ENCODE measurements at regions not wholly inside any gene's neighbourhood (a gene's known extent, or its start where the extent isn't known, plus 50 kb on each side); places are given as distances from the start of the nearest gene placed in this dataset.

DNA sequence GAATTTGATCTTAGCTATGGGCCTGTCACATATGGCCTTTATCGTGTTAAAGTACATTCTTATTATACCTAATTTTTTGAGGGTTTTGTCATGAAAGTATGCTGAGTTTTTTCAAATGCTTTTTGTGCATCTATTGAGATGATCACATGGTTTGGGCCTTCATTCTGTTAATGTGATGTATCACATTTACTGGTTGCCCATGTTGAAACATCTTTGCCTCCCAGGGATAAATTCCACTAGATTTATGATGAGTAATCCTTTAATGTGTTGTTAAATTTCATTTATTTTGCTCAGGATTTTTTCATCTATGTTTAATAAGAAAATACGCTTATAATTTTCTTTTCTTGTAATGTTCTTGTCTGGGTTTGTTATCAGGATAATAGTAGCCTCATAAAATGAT lies 442.0 kb downstream of the MDFIC start:
- TF ChIP-seq EP300 (IDR thresholded peaks at IDR 0.05) (no peak), POLR2A (IDR thresholded peaks at IDR 0.05; ENCODE audit: low read depth) (no peak), POLR2AphosphoS5 (IDR thresholded peaks at IDR 0.05) (no peak)
- TF ChIP-seq, protein P1, sequence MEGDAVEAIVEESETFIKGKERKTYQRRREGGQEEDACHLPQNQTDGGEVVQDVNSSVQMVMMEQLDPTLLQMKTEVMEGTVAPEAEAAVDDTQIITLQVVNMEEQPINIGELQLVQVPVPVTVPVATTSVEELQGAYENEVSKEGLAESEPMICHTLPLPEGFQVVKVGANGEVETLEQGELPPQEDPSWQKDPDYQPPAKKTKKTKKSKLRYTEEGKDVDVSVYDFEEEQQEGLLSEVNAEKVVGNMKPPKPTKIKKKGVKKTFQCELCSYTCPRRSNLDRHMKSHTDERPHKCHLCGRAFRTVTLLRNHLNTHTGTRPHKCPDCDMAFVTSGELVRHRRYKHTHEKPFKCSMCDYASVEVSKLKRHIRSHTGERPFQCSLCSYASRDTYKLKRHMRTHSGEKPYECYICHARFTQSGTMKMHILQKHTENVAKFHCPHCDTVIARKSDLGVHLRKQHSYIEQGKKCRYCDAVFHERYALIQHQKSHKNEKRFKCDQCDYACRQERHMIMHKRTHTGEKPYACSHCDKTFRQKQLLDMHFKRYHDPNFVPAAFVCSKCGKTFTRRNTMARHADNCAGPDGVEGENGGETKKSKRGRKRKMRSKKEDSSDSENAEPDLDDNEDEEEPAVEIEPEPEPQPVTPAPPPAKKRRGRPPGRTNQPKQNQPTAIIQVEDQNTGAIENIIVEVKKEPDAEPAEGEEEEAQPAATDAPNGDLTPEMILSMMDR (IDR thresholded peaks at IDR 0.05), result no peak
- WGBS, result 91% methylated on average over 2 of the region's 2 CpGs
- H3K27ac ChIP-seq (replicated peaks in 1 of 4), result no peak overlapping the region

DNA sequence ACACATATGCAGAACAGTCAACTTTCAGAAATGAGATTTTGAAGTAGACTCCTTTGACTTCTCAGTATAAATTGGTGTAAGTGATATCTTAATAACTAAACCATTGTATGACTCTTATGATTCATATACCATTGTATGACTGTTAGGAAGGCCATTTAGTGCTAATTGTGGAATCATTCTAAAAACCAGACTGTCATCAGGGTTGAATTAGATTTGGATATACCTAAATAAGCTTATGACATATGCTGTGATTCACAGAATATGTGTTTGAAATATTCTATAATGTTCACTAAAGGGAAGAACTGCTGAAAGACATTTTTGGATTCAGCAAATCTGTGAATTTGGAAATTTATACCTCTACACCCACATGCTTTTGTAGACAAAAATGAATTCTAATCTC lies 438.1 kb downstream of the MDFIC start:
- TF ChIP-seq EP300 (IDR thresholded peaks at IDR 0.05) (no peak), POLR2AphosphoS5 (IDR thresholded peaks at IDR 0.05) (no peak), POLR2A (IDR thresholded peaks at IDR 0.05; ENCODE audit: low read depth) (no peak)
- TF ChIP-seq, protein P1 (IDR thresholded peaks at IDR 0.05), result no peak

More for the DNA sequence above, 442.0 kb downstream of the MDFIC start:
- Histone ChIP-seq H3K9me3 (no peaks in the 10 kb centered on the region), H3K4me3 (no peak overlapping the region), H3K27me3 (no peaks in the 10 kb centered on the region), H3K36me3 (no peaks in the 10 kb centered on the region), H3K4me1 (no peaks in the 10 kb centered on the region)
- intact Hi-C loops (cut with DNase I), result no loop called here
- DNase-seq (ENCODE audit: extremely low spot score), result no peak

DNA sequence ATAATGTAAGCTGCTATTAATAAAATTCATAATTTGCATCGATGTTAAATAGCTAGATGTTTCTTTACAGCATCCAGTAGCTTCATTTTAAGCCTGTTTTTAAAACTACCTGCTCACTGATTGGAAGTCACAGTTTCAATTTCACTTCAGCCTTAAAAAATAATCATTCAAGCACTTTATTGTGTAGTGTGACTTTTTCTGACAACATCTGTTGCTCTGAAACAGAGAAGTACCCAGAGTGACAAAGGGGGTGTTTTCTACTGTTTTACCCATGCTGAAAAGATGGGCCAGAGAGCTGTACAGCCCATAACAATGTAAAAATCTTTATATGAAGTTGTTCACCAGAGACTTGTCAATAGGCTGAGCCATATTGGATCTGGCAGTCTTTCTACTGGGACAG lies 437.2 kb downstream of the MDFIC start:
- TF ChIP-seq POLR2AphosphoS5 (IDR thresholded peaks at IDR 0.05) (no peak), POLR2A (IDR thresholded peaks at IDR 0.05; ENCODE audit: low read depth) (no peak), EP300 (IDR thresholded peaks at IDR 0.05) (no peak)
- TF ChIP-seq, protein P1 (IDR thresholded peaks at IDR 0.05), result no peak
- H3K27ac ChIP-seq (replicated peaks in 1 of 4), result no peak overlapping the region
- no peaks in the 10 kb centered on the region for H3K4me1 ChIP-seq
- WGBS, result 83% methylated on average over 1 of the region's 1 CpG
- H3K27me3 ChIP-seq, result no peaks in the 10 kb centered on the region
- no peaks in the 10 kb centered on the region for H3K36me3 ChIP-seq
- no peaks in the 10 kb centered on the region for H3K9me3 ChIP-seq
- DNase-seq (ENCODE audit: extremely low spot score), result no peak
- H3K4me3 ChIP-seq, result no peak overlapping the region
- intact Hi-C loops (cut with DNase I), result loop anchor here (10.0 kb wide), 1 partner anchor 316 kb away; no protein-coding TSS in a partner anchor

More for the DNA sequence above, 438.1 kb downstream of the MDFIC start:
- Histone ChIP-seq H3K9me3 (no peaks in the 10 kb centered on the region), H3K36me3 (no peaks in the 10 kb centered on the region), H3K27ac (replicated peaks in 1 of 4) (no peak overlapping the region), H3K4me1 (no peaks in the 10 kb centered on the region), H3K4me3 (no peak overlapping the region), H3K27me3 (no peaks in the 10 kb centered on the region)
- intact Hi-C loops (cut with DNase I), result loop anchor here (10.0 kb wide), 1 partner anchor 315 kb away; no protein-coding TSS in a partner anchor
- no peak for DNase-seq (ENCODE audit: extremely low spot score)

DNA sequence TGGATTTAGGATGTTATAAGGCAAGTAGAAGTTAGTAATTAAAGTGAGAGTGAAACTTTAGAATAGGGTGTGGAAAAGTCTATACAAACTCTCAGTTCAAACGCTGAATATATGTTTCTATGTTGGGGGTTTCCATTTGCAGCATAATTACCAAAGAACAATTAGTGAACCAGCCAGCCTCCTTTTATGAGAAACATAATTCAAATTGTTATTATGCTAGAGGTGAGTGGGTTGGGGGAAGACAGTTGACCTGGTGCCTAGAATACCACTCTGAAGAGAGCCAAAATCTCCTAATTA lies 435.8 kb downstream of the MDFIC start:
- TF ChIP-seq POLR2A (IDR thresholded peaks at IDR 0.05; ENCODE audit: low read depth), result no peak
- no peak for TF ChIP-seq EP300 (IDR thresholded peaks at IDR 0.05)
- no peak for TF ChIP-seq POLR2AphosphoS5 (IDR thresholded peaks at IDR 0.05)
- no peak overlapping the region for H3K4me3 ChIP-seq
- WGBS, result 52% methylated on average over 1 of the region's 1 CpG
- no peaks in the 10 kb centered on the region for H3K27me3 ChIP-seq
- H3K9me3 ChIP-seq, result no peaks in the 10 kb centered on the region
- H3K4me1 ChIP-seq, result no peaks in the 10 kb centered on the region
- H3K27ac ChIP-seq (replicated peaks in 1 of 4), result no peak overlapping the region
- no peak for DNase-seq (ENCODE audit: extremely low spot score)
- no peaks in the 10 kb centered on the region for H3K36me3 ChIP-seq
- intact Hi-C loops (cut with DNase I), result loop anchor here (10.0 kb wide), 1 partner anchor 317 kb away; no protein-coding TSS in a partner anchor

DNA sequence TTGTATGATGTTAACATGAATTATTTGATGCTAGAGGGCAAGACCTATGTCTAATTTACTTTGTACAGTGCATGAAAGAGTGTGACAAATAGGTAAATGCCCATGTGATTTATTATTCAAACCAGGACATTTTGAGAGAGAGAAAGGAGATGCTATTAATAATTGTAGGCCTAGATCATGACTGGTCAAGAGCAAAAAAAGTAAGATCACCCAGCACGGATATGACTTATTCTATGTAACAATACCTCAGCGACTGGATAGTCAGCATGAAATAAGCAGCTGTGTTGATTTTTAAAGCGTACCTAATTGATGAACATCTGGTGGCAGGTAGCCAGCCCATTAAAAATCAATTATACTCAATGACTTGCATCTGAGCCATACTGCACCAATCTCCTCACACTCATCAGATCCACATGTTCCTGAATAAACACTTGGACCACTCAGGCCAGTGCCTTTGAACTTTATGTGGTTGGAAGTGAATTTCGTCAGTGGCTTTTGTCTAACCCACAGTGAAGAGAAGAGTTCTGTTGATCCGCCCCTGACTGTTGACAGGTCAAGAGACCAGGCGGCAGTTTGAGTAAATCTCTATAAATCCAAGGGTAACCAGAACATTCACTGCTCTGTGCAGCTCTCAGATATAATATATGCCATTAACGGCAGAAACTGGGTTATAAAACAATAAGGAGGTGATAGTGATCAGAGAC lies 435.3 kb downstream of the MDFIC start:
- WGBS, result 71% methylated on average over 7 of the region's 7 CpGs
- H3K4me3 ChIP-seq, result no peak overlapping the region
- no peak for DNase-seq (ENCODE audit: extremely low spot score)
- no peaks in the 10 kb centered on the region for H3K4me1 ChIP-seq
- H3K36me3 ChIP-seq, result no peaks in the 10 kb centered on the region
- H3K27me3 ChIP-seq, result no peaks in the 10 kb centered on the region
- TF ChIP-seq, protein P1 (IDR thresholded peaks at IDR 0.05), result no peak
- TF ChIP-seq EP300 (IDR thresholded peaks at IDR 0.05), result no peak
- no peak for TF ChIP-seq POLR2AphosphoS5 (IDR thresholded peaks at IDR 0.05)
- no peak for TF ChIP-seq POLR2A (IDR thresholded peaks at IDR 0.05; ENCODE audit: low read depth)
- intact Hi-C loops (cut with DNase I), result loop anchor here (10.0 kb wide), 1 partner anchor 318 kb away; no protein-coding TSS in a partner anchor
- no peaks in the 10 kb centered on the region for H3K9me3 ChIP-seq
- no peak overlapping the region for H3K27ac ChIP-seq (replicated peaks in 1 of 4)
